Endothelial cell of umbilical vein (primary cell): ENCODE measurements at regions not wholly inside any gene's neighbourhood (a gene's known extent, or its start where the extent isn't known, plus 50 kb on each side); places are given as distances from the start of the nearest gene placed in this dataset.

Experiments
- BruUV-seq: library from RNA; stranded (reverse); fragments of 400-500 nt; replicated peaks from 2 replicates; lab custom pipeline; 2021; lab: Mats Ljungman, UMichigan
- CTCF ChIA-PET: fragments of 300-600, 350-600 bp; sonication (Branson Sonifier 250); formaldehyde crosslinking; loops from one replicate; lab custom pipeline; 2021; ENCODE audit warnings: antibody characterized with exemption, inconsistent platforms; lab: Charles Lee
- POLR2A ChIA-PET: fragments of 300-600, 350-600 bp; sonication (Branson Sonifier 250); formaldehyde crosslinking; loops from one replicate; lab custom pipeline; 2021; ENCODE audit warnings: antibody characterized with exemption, inconsistent platforms; lab: Charles Lee
- DNase-seq: peaks from one replicate; pipeline ENCODE4 v3.0.0-alpha.2; 2011; ENCODE audit warnings: low read depth, low spot score
- FAIRE-seq: peaks from 2 replicates; lab custom pipeline; 2011; peaks lifted over from hg19 to GRCh38; lab: Jason Lieb, UNC
- H2AFZ ChIP-seq: 2 replicates; pipeline ENCODE4 v1.6.0; 2012; ENCODE audit warnings: low read depth, low read length, control low read depth, inconsistent platforms
- H3K27ac ChIP-seq: 2 replicates; pipeline ENCODE4 v1.5.1; 2011; ENCODE audit warnings: low read depth, mild to moderate bottlenecking, control low read depth, low read length, moderate library complexity; ENCODE audit not compliant: insufficient read depth
- H3K27me3 ChIP-seq, 2 experiments: 2 replicates each; pipeline versions ENCODE4 v1.6.0 to v1.6.1; 2011; ENCODE audit warnings: low read length in 2 of 2, mixed read lengths in 1 of 2; ENCODE audit not compliant: control insufficient read depth in 2 of 2, insufficient read depth in 2 of 2
- H3K36me3 ChIP-seq, 2 experiments: 2 replicates in 1 of 2; 3 replicates in 1 of 2; pipeline ENCODE4 v1.5.1; 2011; ENCODE audit warnings: low read length in 2 of 2, mild to moderate bottlenecking in 1 of 2, moderate library complexity in 1 of 2; ENCODE audit not compliant: control insufficient read depth in 2 of 2, insufficient read depth in 2 of 2; ENCODE audit errors: extremely low read depth in 1 of 2
- H3K4me1 ChIP-seq: 3 replicates; pipeline ENCODE4 v1.5.1; 2011; ENCODE audit warnings: mild to moderate bottlenecking, low read length; ENCODE audit not compliant: control insufficient read depth, insufficient read depth; ENCODE audit errors: extremely low read depth
- H3K4me2 ChIP-seq: 2 replicates; pipeline ENCODE4 v1.6.1; 2011; ENCODE audit warnings: low read length, control low read depth, mixed read lengths; ENCODE audit not compliant: insufficient read depth
- H3K4me3 ChIP-seq, 3 experiments: fragments of 200-600 bp in 1 of 3; sonication (generic), shearing (Covaris generic) in 1 of 3; replicated peaks in 1 of 3; 2 replicates each; pipeline ENCODE4 v1.5.1; 2011 to 2016; ENCODE audit warnings: control low read depth in 3 of 3, low read length in 3 of 3, mild to moderate bottlenecking in 2 of 3, inconsistent platforms in 1 of 3, low read depth in 1 of 3, moderate library complexity in 1 of 3; ENCODE audit not compliant: insufficient read depth in 1 of 3
- H3K79me2 ChIP-seq: 2 replicates; pipeline ENCODE4 v1.6.0; 2012; ENCODE audit warnings: low read length, inconsistent platforms; ENCODE audit not compliant: control insufficient read depth, insufficient read depth
- H3K9ac ChIP-seq: replicated peaks from 2 replicates; pipeline ENCODE3; 2011; ENCODE audit warnings: low read length, control low read depth; ENCODE audit not compliant: insufficient read depth; ENCODE audit errors: extremely low read depth
- H3K9me1 ChIP-seq: replicated peaks from 3 replicates; pipeline ENCODE4 v1.6.0; 2011; ENCODE audit warnings: mild to moderate bottlenecking, low read length; ENCODE audit not compliant: control insufficient read depth, insufficient read depth; ENCODE audit errors: extremely low read depth
- H3K9me3 ChIP-seq: replicated peaks from 2 replicates; pipeline ENCODE4 v1.5.1; 2012; ENCODE audit warnings: low read length, inconsistent platforms; ENCODE audit not compliant: control insufficient read depth, insufficient read depth
- H4K20me1 ChIP-seq: replicated peaks from 2 replicates; pipeline ENCODE3; 2011; ENCODE audit warnings: mild to moderate bottlenecking, low read length; ENCODE audit not compliant: control insufficient read depth, insufficient read depth; ENCODE audit errors: extremely low read depth
- CTCF ChIP-seq, 2 donors: IDR thresholded peaks; 1 replicate in 1 of 2; 2 replicates in 1 of 2; pipeline ENCODE4 v1.5.1; 2011; ENCODE audit warnings: low read length in 2 of 2, mild to moderate bottlenecking in 2 of 2, moderate library complexity in 2 of 2, control low read depth in 1 of 2, inconsistent platforms in 1 of 2, low read depth in 1 of 2; ENCODE audit not compliant: insufficient read depth in 1 of 2; ENCODE audit errors: extremely low read depth in 1 of 2
- EZH2 ChIP-seq: IDR thresholded peaks from 2 replicates; pipeline ENCODE4 v1.6.1; 2012; ENCODE audit warnings: borderline replicate concordance, low read depth, mild to moderate bottlenecking, moderate library complexity, low read length, inconsistent platforms; ENCODE audit not compliant: severe bottlenecking
- FOS ChIP-seq: IDR thresholded peaks from 2 replicates; pipeline ENCODE4 v1.6.1; 2011; ENCODE audit warnings: mild to moderate bottlenecking, low read length, moderate library complexity, borderline replicate concordance; ENCODE audit not compliant: insufficient read depth
- GATA2 ChIP-seq: IDR thresholded peaks from 2 replicates; pipeline ENCODE4 v1.7.0; 2011; ENCODE audit warnings: low read depth, mild to moderate bottlenecking, moderate library complexity, mixed read lengths, low read length; ENCODE audit not compliant: insufficient read length, insufficient read depth
- JUN ChIP-seq: IDR thresholded peaks from 2 replicates; pipeline ENCODE4 v1.6.1; 2011; ENCODE audit warnings: borderline replicate concordance, low read depth; ENCODE audit not compliant: insufficient read length, insufficient read depth
- MAX ChIP-seq: IDR thresholded peaks from 2 replicates; pipeline ENCODE4 v1.6.1; 2011; ENCODE audit not compliant: insufficient read depth, insufficient read length
- MYC ChIP-seq: IDR thresholded peaks from one replicate; pipeline ENCODE4 v1.6.1; 2011; ENCODE audit warnings: mild to moderate bottlenecking, low read depth, low read length
- POLR2A ChIP-seq: IDR thresholded peaks from 2 replicates; pipeline ENCODE4 v1.6.1; 2012; ENCODE audit warnings: low read depth, mild to moderate bottlenecking, control low read depth, low read length
- POLR2AphosphoS5 ChIP-seq: IDR thresholded peaks from 2 replicates; pipeline ENCODE4 v1.6.1; 2012; ENCODE audit warnings: low read depth, mild to moderate bottlenecking, control low read depth, low read length, moderate library complexity; ENCODE audit not compliant: insufficient read depth
- dilution Hi-C: fragments of 300-500 bp; cut with MboI; formaldehyde crosslinking; loops from one replicate; pipeline ENCODE4 v1.15.0; 2019; ENCODE audit warnings: low sequenced_read_pairs; ENCODE audit not compliant: extremely low pct_ligation_motif_present
- intact Hi-C: fragments of 100-400 bp; cut with micrococcal nuclease; formaldehyde crosslinking; loops from one replicate; pipeline ENCODE4 v1.10.0; 2022

- Histone ChIP-seq H3K4me3 (no peak overlapping the region), H3K9me1 (no peaks in the 10 kb centered on the region), H3K9me3 (peaks cover 1% of the 10 kb centered on the region), H3K9ac (no peak overlapping the region), H3K36me3 (no peaks in the 10 kb centered on the region), H2AFZ (no peak overlapping the region), H3K27me3 (no peaks in the 10 kb centered on the region), H3K4me1 (no peaks in the 10 kb centered on the region), H4K20me1 (no peaks in the 10 kb centered on the region), H3K4me2 (no peak overlapping the region), H3K79me2 (no peaks in the 10 kb centered on the region), H3K27ac (no peak overlapping the region)
- ChIA-PET CTCF (no interaction called here), POLR2A (no interaction called here)
- FAIRE-seq (no peak), DNase-seq (no peak)
- dilution Hi-C loops, result no loop called here
- no peak for TF ChIP-seq POLR2AphosphoS5
- no peak for TF ChIP-seq MYC
- no peak for TF ChIP-seq MAX
- TF ChIP-seq JUN, result no peak
- TF ChIP-seq GATA2, result no peak
- no peak for TF ChIP-seq CTCF (IDR thresholded peaks at IDR 0.05; ENCODE audit: extremely low read depth in 1 of 2, insufficient read depth in 1 of 2, low read depth in 1 of 2, low read length in 2 of 2)
- no peak for TF ChIP-seq POLR2A
- TF ChIP-seq EZH2, result no peak
- TF ChIP-seq FOS, result no peak
- no TSS peak for BruUV-seq
- intact Hi-C loops, result no loop called here
These were observed 2231.6 kb downstream of the TP53TG3F start for GRCh38 chr16:35691057-35691456.
